ENCODE measurements at regions not wholly inside any gene's neighbourhood (a gene's known extent, or its start where the extent isn't known, plus 50 kb on each side); places are given as distances from the start of the nearest gene placed in this dataset.

DNA sequence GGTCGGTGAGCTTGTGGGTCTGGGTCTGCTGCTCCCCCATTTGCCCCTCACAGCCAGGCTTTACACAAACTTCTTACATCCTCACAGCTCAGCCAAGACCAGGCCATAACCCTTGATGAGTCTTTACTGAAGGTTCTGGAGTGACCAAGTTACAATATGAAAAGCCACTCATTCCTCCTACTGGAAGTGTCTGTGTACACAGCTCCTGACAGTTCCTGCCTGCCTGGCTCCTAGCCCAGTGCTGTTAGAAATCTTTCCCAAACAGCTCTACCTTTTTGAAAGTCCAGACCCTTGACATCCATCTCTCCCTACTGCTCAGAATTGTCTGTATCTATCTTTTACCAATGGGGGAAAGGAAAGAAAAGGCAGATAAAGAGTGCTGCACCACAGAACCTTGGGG is 106.9 kb downstream of the PAX1 start:
- DNase-seq: no peak

DNA sequence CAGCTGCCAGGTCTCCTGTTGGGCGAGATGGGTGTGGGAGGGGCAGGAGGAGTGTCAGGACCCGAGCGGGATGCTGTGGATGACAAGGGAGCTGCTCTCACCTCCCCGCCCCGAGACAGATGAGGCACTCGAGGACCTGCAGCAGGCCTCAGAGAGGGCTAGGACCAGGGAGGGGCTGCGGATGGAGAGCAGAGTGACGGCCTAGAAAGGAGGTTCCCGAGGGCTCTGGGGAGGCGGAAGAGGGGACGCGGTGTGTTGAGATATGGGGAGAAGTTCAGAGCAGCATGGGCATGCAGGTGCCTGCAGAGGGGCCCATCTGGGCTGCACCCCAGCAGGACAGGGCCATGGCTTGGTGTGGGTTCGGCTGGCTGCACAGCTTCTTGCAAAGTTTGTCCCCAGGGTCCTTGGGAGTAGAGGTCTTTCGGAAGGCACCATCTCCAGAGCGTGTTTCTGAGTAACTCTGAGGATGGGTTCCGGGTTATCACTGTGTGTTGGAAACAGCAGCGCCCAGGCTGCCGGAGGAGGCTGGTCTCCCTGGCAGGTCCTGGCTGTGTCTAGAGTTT is 104.6 kb downstream of the PAX1 start:
- no peak for DNase-seq

DNA sequence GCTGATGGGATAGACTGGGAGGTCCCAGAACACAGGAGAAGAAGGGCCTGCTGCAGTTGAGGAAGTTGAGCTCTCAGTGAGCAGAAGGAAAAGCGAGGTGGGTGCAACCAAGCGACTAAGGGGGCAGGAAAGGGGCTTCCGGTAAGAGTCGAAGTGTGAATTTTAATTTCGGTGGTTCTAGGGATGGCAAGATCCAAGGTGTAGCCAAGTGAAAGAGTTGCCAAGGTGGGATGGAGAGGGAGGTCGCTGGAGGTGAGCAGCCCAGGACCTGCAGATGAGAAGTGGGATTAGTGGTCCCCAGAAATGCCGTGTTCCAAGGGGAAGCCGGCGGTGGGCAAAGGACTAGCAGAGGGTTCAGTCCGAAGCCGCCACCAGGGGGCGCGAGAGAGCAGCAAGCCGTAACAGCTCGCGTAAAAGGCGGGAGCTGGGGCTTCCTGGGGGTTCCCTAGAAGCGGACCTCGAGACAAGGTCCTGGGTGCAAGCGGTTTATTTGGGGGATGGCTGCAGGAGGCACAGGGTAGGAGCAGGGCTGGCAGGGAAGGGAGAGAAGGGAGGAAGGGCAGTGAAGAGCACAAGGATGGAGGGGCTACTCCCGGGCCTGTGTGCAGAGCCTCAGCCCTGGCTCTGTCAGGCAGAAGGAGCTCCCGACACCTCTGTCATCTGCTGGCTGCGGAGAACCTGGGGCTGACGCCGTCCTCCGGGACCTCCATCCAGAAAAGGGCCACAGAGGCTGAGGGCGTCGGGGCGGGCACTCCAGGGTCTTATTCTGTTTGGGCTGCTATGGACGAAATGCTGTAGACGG is 103.6 kb downstream of the PAX1 start:
- peak; percentile 31 for DNase-seq

GRCh38 chr20:21808139-21808538 is 102.7 kb downstream of the PAX1 start:
- DNase-seq: no peak

- no peak for DNase-seq
These were observed 99.3 kb downstream of the PAX1 start for GRCh38 chr20:21804802-21805201.

DNA sequence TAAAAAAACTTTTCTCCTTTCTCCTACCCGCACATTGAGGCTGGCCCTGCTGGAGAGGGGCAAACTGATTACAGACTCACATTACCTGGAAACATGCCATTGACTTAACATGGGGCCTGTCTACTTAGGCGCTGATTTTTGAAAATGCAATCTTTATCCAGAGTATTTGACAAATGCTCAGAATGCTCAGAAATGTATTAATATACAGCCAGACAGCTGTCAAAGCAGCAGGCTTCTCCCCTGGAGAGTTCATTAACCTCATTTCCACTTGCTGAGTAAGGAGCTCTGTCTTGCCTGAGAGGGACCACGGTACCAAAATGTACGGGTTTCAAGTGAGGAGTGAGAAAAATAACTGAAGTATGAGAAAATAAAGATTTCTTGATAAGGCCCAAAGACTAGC is 95.7 kb downstream of the PAX1 start:
- no peak for DNase-seq

GRCh38 chr20:21798384-21798783 is 92.9 kb downstream of the PAX1 start:
- DNase-seq: no peak

- peak; percentile 14 for DNase-seq
These were observed 90.6 kb downstream of the PAX1 start for GRCh38 chr20:21796059-21796458.

GRCh38 chr20:21788082-21788481 is 82.6 kb downstream of the PAX1 start:
- DNase-seq: no peak

DNA sequence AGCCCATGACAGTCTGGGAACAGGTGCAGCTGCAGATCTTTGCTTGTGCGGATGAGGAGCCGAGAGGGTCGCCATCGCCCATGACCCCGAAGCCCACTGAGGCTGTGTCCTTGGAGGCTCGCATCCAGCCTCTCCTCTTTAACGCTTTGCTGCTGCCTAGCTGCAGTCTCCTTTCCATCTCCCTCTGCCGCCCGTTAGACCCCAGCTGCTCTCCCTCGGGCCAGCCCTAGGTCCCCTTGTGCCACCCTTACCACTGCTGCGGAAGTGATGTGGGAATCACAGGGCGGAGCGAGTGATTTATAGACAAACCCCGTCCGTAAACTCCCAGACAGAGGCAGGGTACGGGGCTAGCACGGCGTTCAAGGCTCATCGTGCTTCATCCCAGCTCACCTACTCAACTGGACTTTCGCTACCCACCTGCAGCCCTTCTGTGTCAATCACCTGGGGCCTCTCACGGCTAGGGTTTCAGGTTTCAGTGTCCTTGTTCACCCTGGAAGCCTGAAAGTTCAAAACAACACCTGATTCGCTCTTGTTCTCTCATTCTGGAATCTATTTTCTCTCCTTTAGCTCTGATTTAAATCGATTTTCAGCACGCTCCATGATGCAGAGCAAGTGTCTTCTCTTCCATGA is 76.1 kb downstream of the PAX1 start:
- DNase-seq: no peak

DNA sequence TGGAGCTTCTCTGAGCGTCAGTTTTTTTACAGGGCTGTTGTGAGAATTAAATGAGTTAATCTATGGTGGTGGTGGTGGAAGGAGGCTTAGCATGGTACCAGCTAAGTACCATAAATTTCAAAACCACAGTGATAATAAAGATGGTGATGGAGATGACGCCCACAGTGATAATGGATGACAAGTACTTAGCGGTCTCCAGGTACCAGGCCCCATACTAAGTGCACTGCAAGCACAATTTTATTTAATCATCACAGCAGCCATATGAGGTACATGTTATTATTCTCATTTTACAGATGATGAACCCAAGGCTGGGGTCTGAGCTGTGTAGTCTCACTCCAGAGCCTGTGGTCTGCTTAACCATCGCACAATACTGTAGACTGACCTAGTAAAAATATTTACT is 75.1 kb downstream of the PAX1 start:
- no peak for DNase-seq

Data from hematopoietic multipotent progenitor cell treated with erythropoietin and hydrocortisone succinate and interleukin-3 and kit ligand, for 8 days (in vitro differentiated cells).